PC-9 (cell line): ENCODE measurements at regions not wholly inside any gene's neighbourhood (a gene's known extent, or its start where the extent isn't known, plus 50 kb on each side); places are given as distances from the start of the nearest gene placed in this dataset.

ENCODE experiments used
- BruUV-seq: library from RNA; stranded (reverse); fragments of 400-500 nt; replicated peaks from 2 replicates; lab custom pipeline; 2021; lab: Mats Ljungman, UMichigan
- CTCF ChIA-PET: fragments of 300-600 bp; sonication (Branson Sonifier 250); formaldehyde crosslinking; loops from one replicate; lab custom pipeline; 2022; ENCODE audit warnings: antibody characterized with exemption; lab: Charles Lee
- POLR2A ChIA-PET: fragments of 300-600 bp; sonication (Branson Sonifier 250); formaldehyde crosslinking; loops from one replicate; lab custom pipeline; 2022; ENCODE audit warnings: antibody characterized with exemption; ENCODE audit not compliant: unreplicated experiment; lab: Charles Lee
- DNase-seq, 2 experiments: peaks; one replicate each; pipeline versions ENCODE4 v3.0.0 to v3.0.0-alpha.2; 2015 to 2022; ENCODE audit warnings: mixed read lengths in 1 of 2
- H2AFZ ChIP-seq: fragments of 200-600 bp; sonication (generic); 2 replicates; pipeline ENCODE4 v1.8.1; 2017; ENCODE audit warnings: antibody characterized with exemption
- H3F3A ChIP-seq: fragments of 200-600 bp; sonication (generic); 2 replicates; pipeline ENCODE4 v1.8.1; 2017; ENCODE audit warnings: antibody characterized with exemption, mild to moderate bottlenecking, low read depth; ENCODE audit not compliant: insufficient read depth
- H3K27ac ChIP-seq: fragments of 200-600 bp; sonication (generic); 2 replicates; pipeline ENCODE4 v1.6.1; 2016; ENCODE audit warnings: mixed run types
- H3K27me3 ChIP-seq: fragments of 200-600 bp; sonication (generic); 2 replicates; pipeline ENCODE4 v1.6.1; 2016; ENCODE audit warnings: low read depth, mixed run types; ENCODE audit not compliant: insufficient read depth
- H3K36me3 ChIP-seq: fragments of 200-600 bp; sonication (generic); 2 replicates; pipeline ENCODE4 v1.6.1; 2016; ENCODE audit warnings: low read depth, mixed run types
- H3K4me1 ChIP-seq: fragments of 200-600 bp; sonication (generic); replicated peaks from 2 replicates; pipeline ENCODE4 v1.6.1; 2016; ENCODE audit warnings: mixed run types; ENCODE audit not compliant: insufficient read depth
- H3K4me2 ChIP-seq: fragments of 200-600 bp; sonication (generic); 2 replicates; pipeline ENCODE4 v1.6.1; 2017; ENCODE audit warnings: mixed run types
- H3K4me3 ChIP-seq: fragments of 200-600 bp; sonication (generic); 2 replicates; pipeline ENCODE4 v1.6.1; 2016; ENCODE audit warnings: mixed run types
- H3K79me2 ChIP-seq: fragments of 200-600 bp; sonication (generic); 2 replicates; pipeline ENCODE4 v1.6.1; 2017; ENCODE audit warnings: low read depth, mixed run types
- H3K9me2 ChIP-seq: fragments of 200-600 bp; sonication (generic); 2 replicates; pipeline ENCODE4 v1.8.1; 2017; ENCODE audit warnings: mild to moderate bottlenecking; ENCODE audit not compliant: insufficient read depth
- H3K9me3 ChIP-seq: fragments of 200-600 bp; sonication (generic); 2 replicates; pipeline ENCODE4 v1.8.1; 2016; ENCODE audit warnings: low read depth; ENCODE audit not compliant: insufficient read depth
- H4K20me1 ChIP-seq: fragments of 200-600 bp; sonication (generic); 2 replicates; pipeline ENCODE4 v1.8.1; 2017; ENCODE audit not compliant: insufficient read depth
- CTCF ChIP-seq: fragments of 200-600 bp; sonication (generic); conservative IDR thresholded peaks from 2 replicates; pipeline ENCODE4 v1.6.1; 2017; ENCODE audit warnings: mixed run types, antibody characterized with exemption, mild to moderate bottlenecking, moderate library complexity
- EZH2 ChIP-seq: fragments of 200-600 bp; sonication (generic); IDR thresholded peaks from 2 replicates; pipeline ENCODE4 v1.8.0; 2017; ENCODE audit warnings: antibody characterized with exemption, low read depth
- intact Hi-C: fragments of 100-400 bp; cut with micrococcal nuclease; formaldehyde crosslinking; loops from one replicate; pipeline ENCODE4 v1.10.0; 2022; ENCODE audit not compliant: unreplicated experiment

- no peak overlapping the region for H3K27ac ChIP-seq
- CTCF ChIA-PET: no interaction called here
- no peak overlapping the region for H2AFZ ChIP-seq
- no TSS peak for BruUV-seq
- no peaks in the 10 kb centered on the region for H4K20me1 ChIP-seq
- no peaks in the 10 kb centered on the region for H3K36me3 ChIP-seq
- H3K4me3 ChIP-seq: no peak overlapping the region
- H3K9me3 ChIP-seq: no peaks in the 10 kb centered on the region
- POLR2A ChIA-PET: no interaction called here
- no peaks in the 10 kb centered on the region for H3K27me3 ChIP-seq
- no peaks in the 10 kb centered on the region for H3F3A ChIP-seq
- no peak for DNase-seq
- H3K9me2 ChIP-seq: no peaks in the 10 kb centered on the region
- no peak overlapping the region for H3K4me2 ChIP-seq
- no peaks in the 10 kb centered on the region for H3K4me1 ChIP-seq
- intact Hi-C loops: no loop called here
- H3K79me2 ChIP-seq: no peaks in the 10 kb centered on the region
- TF ChIP-seq EZH2 (no peak), CTCF (no peak)
These were observed 739.8 kb downstream of the TFAP2A start for GRCh38 chr6:9675122-9675521.

DNA sequence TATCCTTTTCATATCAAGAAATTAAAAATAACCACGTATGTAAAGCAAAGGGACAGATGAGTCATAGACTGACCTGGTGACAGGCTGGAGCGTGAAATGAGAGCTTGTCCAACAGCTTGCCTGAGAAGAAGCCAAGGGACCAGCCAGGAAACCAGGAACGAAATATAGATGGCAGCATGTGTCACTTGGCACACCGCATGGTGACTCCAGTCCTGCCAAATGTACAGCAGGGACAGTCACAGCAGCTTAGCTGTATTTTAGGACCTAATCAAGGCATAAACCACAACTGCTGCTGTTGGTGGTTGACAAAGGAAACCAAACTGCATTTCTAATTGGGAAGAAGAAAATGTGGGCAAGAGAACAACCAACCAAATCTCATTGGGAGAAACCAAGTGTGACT, 755.0 kb downstream of the TFAP2A start:
- H3K79me2 ChIP-seq: no peaks in the 10 kb centered on the region
- no peak overlapping the region for H3K4me2 ChIP-seq
- DNase-seq: no peak
- no peaks in the 10 kb centered on the region for H3K9me2 ChIP-seq
- H2AFZ ChIP-seq: no peak overlapping the region
- H3K36me3 ChIP-seq: no peaks in the 10 kb centered on the region
- BruUV-seq: no TSS peak
- H3K27me3 ChIP-seq: no peaks in the 10 kb centered on the region
- POLR2A ChIA-PET: no interaction called here
- CTCF ChIA-PET: no interaction called here
- TF ChIP-seq EZH2 (no peak), CTCF (no peak)
- H4K20me1 ChIP-seq: no peaks in the 10 kb centered on the region
- H3K4me3 ChIP-seq: no peak overlapping the region
- no peaks in the 10 kb centered on the region for H3F3A ChIP-seq
- no peaks in the 10 kb centered on the region for H3K9me3 ChIP-seq
- no peak overlapping the region for H3K27ac ChIP-seq
- no peaks in the 10 kb centered on the region for H3K4me1 ChIP-seq
- intact Hi-C loops: loop anchor here (5.0 kb wide), 1 partner anchor 757 kb away; the partner anchor contains the start of gene TFAP2A

- no peak overlapping the region for H3K4me3 ChIP-seq
- no peaks in the 10 kb centered on the region for H3K79me2 ChIP-seq
- no TSS peak for BruUV-seq
- H3K36me3 ChIP-seq: no peaks in the 10 kb centered on the region
- POLR2A ChIA-PET: interaction anchor here (0.7 kb wide), 1 partner anchor 23 kb away, joined by 3 read pairs; no protein-coding TSS in a partner anchor
- no peaks in the 10 kb centered on the region for H3K4me1 ChIP-seq
- no peaks in the 10 kb centered on the region for H3K9me3 ChIP-seq
- no peaks in the 10 kb centered on the region for H4K20me1 ChIP-seq
- DNase-seq: peak; percentile 53 to 54
- CTCF ChIA-PET: no interaction called here
- no peak overlapping the region for H3K4me2 ChIP-seq
- no peak for TF ChIP-seq CTCF
- no peak for TF ChIP-seq EZH2
- no peaks in the 10 kb centered on the region for H3K27me3 ChIP-seq
- H2AFZ ChIP-seq: no peak overlapping the region
- H3K9me2 ChIP-seq: no peaks in the 10 kb centered on the region
- H3K27ac ChIP-seq: no peak overlapping the region
- intact Hi-C loops: loop anchor here (5.0 kb wide), 1 partner anchor 759 kb away; the partner anchor contains the start of gene TFAP2A
- H3F3A ChIP-seq: no peaks in the 10 kb centered on the region
These were observed 756.9 kb downstream of the TFAP2A start for GRCh38 chr6:9657994-9658393.
